Activated naive CD8-positive, alpha-beta T cell (primary cell): ENCODE measurements at regions not wholly inside any gene's neighbourhood (a gene's known extent, or its start where the extent isn't known, plus 50 kb on each side); places are given as distances from the start of the nearest gene placed in this dataset.
A peak's percentile ranks its signal among the peaks of the same experiment; 100 is the strongest.
"Not testable (repeated sequence)": the region's sequence is repeated elsewhere in the genome, so short reads cannot be mapped to it uniquely, and the experiment has no call there.

Experiments
- H3K27ac Mint-ChIP-seq: one replicate; pipeline ENCODE4 v1.8.0; 2021; ENCODE audit warnings: mixed read lengths
- H3K27me3 Mint-ChIP-seq: one replicate; pipeline ENCODE4 v1.8.0; 2021; ENCODE audit warnings: mixed read lengths
- H3K36me3 Mint-ChIP-seq: one replicate; pipeline ENCODE4 v1.8.0; 2021; ENCODE audit warnings: mixed read lengths
- H3K4me1 Mint-ChIP-seq: one replicate; pipeline ENCODE4 v1.8.0; 2021; ENCODE audit warnings: low read depth, mixed read lengths
- H3K4me3 Mint-ChIP-seq: one replicate; pipeline ENCODE4 v1.8.0; 2021; ENCODE audit warnings: mild to moderate bottlenecking, mixed read lengths
- H3K9me3 Mint-ChIP-seq: one replicate; pipeline ENCODE4 v1.8.0; 2021; ENCODE audit warnings: low read depth, mixed read lengths

- Mint-ChIP-seq H3K27me3 (no peaks in the 10 kb centered on the region), H3K4me1 (no peaks in the 10 kb centered on the region), H3K4me3 (no peak overlapping the region), H3K9me3 (peaks cover 7% of the 10 kb centered on the region), H3K27ac (no peak overlapping the region), H3K36me3 (peaks cover 7% of the 10 kb centered on the region)
Observed at GRCh38 chr4:78706302-78706701, 69.8 kb upstream of the BMP2K start.

- no peaks in the 10 kb centered on the region for H3K4me1 Mint-ChIP-seq
- H3K36me3 Mint-ChIP-seq: peaks cover 7% of the 10 kb centered on the region
- H3K27ac Mint-ChIP-seq: no peak overlapping the region
- no peaks in the 10 kb centered on the region for H3K27me3 Mint-ChIP-seq
- peaks cover 7% of the 10 kb centered on the region for H3K9me3 Mint-ChIP-seq
- H3K4me3 Mint-ChIP-seq: no peak overlapping the region
Observed at GRCh38 chr4:78707268-78707667, 68.9 kb upstream of the BMP2K start.

GRCh38 chr4:78707793-78708192 lies 68.4 kb upstream of the BMP2K start:
- Mint-ChIP-seq H3K4me1 (no peaks in the 10 kb centered on the region), H3K36me3 (peaks cover 7% of the 10 kb centered on the region), H3K27me3 (no peaks in the 10 kb centered on the region), H3K9me3 (peaks cover 7% of the 10 kb centered on the region), H3K27ac (no peak overlapping the region), H3K4me3 (no peak overlapping the region)

- Mint-ChIP-seq H3K9me3 (no peaks in the 10 kb centered on the region), H3K27me3 (no peaks in the 10 kb centered on the region), H3K4me1 (no peaks in the 10 kb centered on the region), H3K36me3 (peaks cover 2% of the 10 kb centered on the region), H3K27ac (no peak overlapping the region), H3K4me3 (no peak overlapping the region)
Observed at GRCh38 chr4:78710536-78710935, 65.6 kb upstream of the BMP2K start.

- H3K4me1 Mint-ChIP-seq: no peaks in the 10 kb centered on the region
- no peak overlapping the region for H3K4me3 Mint-ChIP-seq
Observed at GRCh38 chr4:78711676-78712075, 64.5 kb upstream of the BMP2K start.

GRCh38 chr4:78714598-78714997 lies 61.6 kb upstream of the BMP2K start:
- not testable (repeated sequence) for H3K4me3 Mint-ChIP-seq, H3K27me3 Mint-ChIP-seq, H3K4me1 Mint-ChIP-seq, H3K27ac Mint-ChIP-seq, H3K9me3 Mint-ChIP-seq, H3K36me3 Mint-ChIP-seq

More at GRCh38 chr4:78711676-78712075, 64.5 kb upstream of the BMP2K start:
- Mint-ChIP-seq H3K9me3 (no peaks in the 10 kb centered on the region), H3K27me3 (no peaks in the 10 kb centered on the region), H3K27ac (no peak overlapping the region), H3K36me3 (peaks cover 2% of the 10 kb centered on the region)

- not testable (repeated sequence) for H3K27me3 Mint-ChIP-seq, H3K27ac Mint-ChIP-seq, H3K36me3 Mint-ChIP-seq, H3K9me3 Mint-ChIP-seq, H3K4me3 Mint-ChIP-seq, H3K4me1 Mint-ChIP-seq
Observed at GRCh38 chr4:78715372-78715771, 60.8 kb upstream of the BMP2K start.

GRCh38 chr4:78717712-78718111 lies 58.4 kb upstream of the BMP2K start:
- not testable (repeated sequence) for H3K9me3 Mint-ChIP-seq, H3K27me3 Mint-ChIP-seq, H3K36me3 Mint-ChIP-seq, H3K27ac Mint-ChIP-seq, H3K4me3 Mint-ChIP-seq
- H3K4me1 Mint-ChIP-seq: peaks cover 13% of the 10 kb centered on the region

GRCh38 chr4:78720204-78720603 lies 55.9 kb upstream of the BMP2K start:
- no peak overlapping the region for H3K4me3 Mint-ChIP-seq
- no peaks in the 10 kb centered on the region for H3K36me3 Mint-ChIP-seq
- H3K4me1 Mint-ChIP-seq: peaks cover 13% of the 10 kb centered on the region
- no peak overlapping the region for H3K27ac Mint-ChIP-seq
- H3K27me3 Mint-ChIP-seq: no peaks in the 10 kb centered on the region
- no peaks in the 10 kb centered on the region for H3K9me3 Mint-ChIP-seq

GRCh38 chr4:78720994-78721677 lies 55.0 kb upstream of the BMP2K start:
- Mint-ChIP-seq H3K27me3 (no peaks in the 10 kb centered on the region), H3K36me3 (no peaks in the 10 kb centered on the region), H3K4me3 (peak overlapping the region; percentile 66), H3K27ac (no peak overlapping the region), H3K9me3 (no peaks in the 10 kb centered on the region), H3K4me1 (peaks cover 13% of the 10 kb centered on the region)

GRCh38 chr4:78721747-78722146 lies 54.4 kb upstream of the BMP2K start:
- Mint-ChIP-seq H3K9me3 (no peaks in the 10 kb centered on the region), H3K27me3 (no peaks in the 10 kb centered on the region), H3K27ac (no peak overlapping the region), H3K4me1 (peaks cover 13% of the 10 kb centered on the region), H3K36me3 (no peaks in the 10 kb centered on the region), H3K4me3 (peak overlapping the region; percentile 66)

- H3K4me3 Mint-ChIP-seq: no peak overlapping the region
- H3K27me3 Mint-ChIP-seq: no peaks in the 10 kb centered on the region
- H3K4me1 Mint-ChIP-seq: peaks cover 13% of the 10 kb centered on the region
- H3K36me3 Mint-ChIP-seq: no peaks in the 10 kb centered on the region
- no peaks in the 10 kb centered on the region for H3K9me3 Mint-ChIP-seq
- H3K27ac Mint-ChIP-seq: no peak overlapping the region
Observed at GRCh38 chr4:78722320-78722719, 53.8 kb upstream of the BMP2K start.

GRCh38 chr4:78722878-78723277 lies 53.3 kb upstream of the BMP2K start:
- no peaks in the 10 kb centered on the region for H3K9me3 Mint-ChIP-seq
- no peaks in the 10 kb centered on the region for H3K27me3 Mint-ChIP-seq
- H3K36me3 Mint-ChIP-seq: no peaks in the 10 kb centered on the region
- H3K4me1 Mint-ChIP-seq: peaks cover 13% of the 10 kb centered on the region
- H3K4me3 Mint-ChIP-seq: no peak overlapping the region
- no peak overlapping the region for H3K27ac Mint-ChIP-seq
